OCI-LY7 (cell line): ENCODE measurements at regions not wholly inside any gene's neighbourhood (a gene's known extent, or its start where the extent isn't known, plus 50 kb on each side); places are given as distances from the start of the nearest gene placed in this dataset.

Experiments used
- CTCF ChIP-seq: fragments of 200-600 bp; sonication (generic); conservative IDR thresholded peaks from 2 replicates; pipeline ENCODE4 v1.5.1; 2014; ENCODE audit warnings: mild to moderate bottlenecking, antibody characterized with exemption, low read length, moderate library complexity, mixed read lengths
- EZH2phosphoT487 ChIP-seq: fragments of 200-600 bp; sonication (generic); IDR thresholded peaks from 2 replicates; pipeline ENCODE4 v1.6.1; 2018; ENCODE audit warnings: low read depth, borderline replicate concordance, mild to moderate bottlenecking, mixed run types, antibody characterized with exemption, low read length, moderate library complexity, mixed read lengths

GRCh38 chr12:41983856-41984255 is 160.8 kb downstream of the GXYLT1 start:
- TF ChIP-seq CTCF = no peak
- TF ChIP-seq EZH2phosphoT487 = no peak
